DMS153 treated with DMSO at 0.1 percent for 48 hours (cell line): ENCODE measurements at regions not wholly inside any gene's neighbourhood (a gene's known extent, or its start where the extent isn't known, plus 50 kb on each side); places are given as distances from the start of the nearest gene placed in this dataset.

Experiments
- DNase-seq: peaks from one replicate; lab custom pipeline; 2025; ENCODE audit not compliant: unreplicated experiment; lab: John Stamatoyannopoulos, UW

GRCh38 chr9:13568841-13569601 is 289.5 kb upstream of the MPDZ start:
- DNase-seq, result peak; percentile 64

- DNase-seq, result no peak
Measured at GRCh38 chr9:13568405-13568804, 288.9 kb upstream of the MPDZ start.

DNA sequence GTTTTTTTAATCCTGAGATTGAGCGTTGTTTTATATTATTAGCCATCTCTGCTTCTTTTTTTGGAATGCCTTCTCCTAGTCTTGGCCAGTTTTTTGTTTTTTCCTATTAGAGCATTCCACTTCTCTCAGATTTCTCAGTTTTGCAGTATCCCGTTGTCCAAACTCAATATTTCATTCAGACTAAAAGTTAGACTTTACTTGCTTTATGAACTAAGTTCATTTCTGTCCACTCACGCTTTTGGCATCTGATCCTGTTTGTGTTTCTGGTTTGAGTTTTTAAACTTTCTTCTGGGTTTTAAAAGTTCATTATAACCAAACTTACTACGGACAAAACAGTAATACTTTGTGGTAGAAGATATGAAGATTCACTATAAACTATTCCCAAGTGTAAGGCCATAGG is 288.3 kb upstream of the MPDZ start:
- DNase-seq, result no peak

DNA sequence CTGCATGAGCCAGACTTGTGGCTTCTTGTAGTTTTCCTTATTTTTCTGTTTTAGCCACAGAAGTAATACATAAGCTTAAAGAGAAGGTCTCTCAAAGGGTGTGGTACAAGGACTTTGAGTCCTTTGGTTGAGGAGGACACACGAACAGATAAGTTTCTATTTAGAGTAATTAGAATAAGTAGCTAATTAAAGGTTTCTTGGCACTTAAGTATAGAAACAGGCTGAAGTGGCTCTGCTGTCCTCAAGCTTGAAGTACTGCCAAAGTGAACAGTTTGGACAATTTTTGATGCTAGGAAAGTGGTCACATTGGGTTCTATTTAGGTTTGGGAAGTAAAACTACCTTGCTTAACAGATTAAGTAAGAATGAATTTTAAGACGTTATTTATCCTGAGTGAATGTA is 278.3 kb upstream of the MPDZ start:
- DNase-seq, result no peak

DNA sequence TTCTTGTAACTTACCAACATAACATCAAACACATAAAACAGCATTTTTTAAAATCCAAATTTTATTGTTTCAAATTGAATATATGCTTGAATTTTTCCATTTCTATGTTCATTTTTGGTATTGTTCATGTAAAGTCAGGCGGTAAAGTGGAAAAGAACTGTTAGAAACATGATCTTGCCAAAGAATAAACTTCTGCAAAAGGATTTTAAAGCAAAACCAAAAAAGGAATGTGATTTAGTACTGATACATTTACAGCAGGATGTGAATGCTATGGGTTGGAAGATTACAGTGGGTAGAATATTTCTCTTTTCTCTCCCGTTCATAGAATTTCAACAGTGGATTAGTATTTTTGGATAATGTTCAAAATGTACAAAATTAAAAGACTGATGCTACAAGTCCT is 277.2 kb upstream of the MPDZ start:
- DNase-seq, result no peak

DNA sequence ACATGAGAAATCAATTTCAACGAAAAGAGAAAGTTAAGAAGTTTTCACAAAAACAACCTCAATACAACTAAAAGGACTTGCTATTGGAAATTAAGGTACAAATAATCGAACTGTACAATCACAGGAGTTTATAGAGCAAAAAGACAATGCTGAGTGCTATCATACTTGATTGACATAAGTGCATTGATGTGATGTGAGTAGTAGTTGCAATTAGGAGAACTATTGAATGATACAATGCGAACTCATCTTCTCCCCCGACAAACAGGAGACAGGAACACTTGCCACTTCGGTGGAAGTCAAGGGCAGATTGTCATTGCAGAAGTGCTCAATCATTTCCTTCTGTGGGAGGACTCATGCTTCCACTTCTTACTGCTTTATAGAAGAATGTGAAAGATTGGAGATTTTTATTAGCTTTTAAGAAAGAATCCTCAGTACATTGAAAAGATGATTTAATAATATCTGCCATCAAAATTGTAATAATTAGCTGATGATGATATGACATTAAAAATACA is 276.6 kb upstream of the MPDZ start:
- peak; percentile 52 for DNase-seq

DNA sequence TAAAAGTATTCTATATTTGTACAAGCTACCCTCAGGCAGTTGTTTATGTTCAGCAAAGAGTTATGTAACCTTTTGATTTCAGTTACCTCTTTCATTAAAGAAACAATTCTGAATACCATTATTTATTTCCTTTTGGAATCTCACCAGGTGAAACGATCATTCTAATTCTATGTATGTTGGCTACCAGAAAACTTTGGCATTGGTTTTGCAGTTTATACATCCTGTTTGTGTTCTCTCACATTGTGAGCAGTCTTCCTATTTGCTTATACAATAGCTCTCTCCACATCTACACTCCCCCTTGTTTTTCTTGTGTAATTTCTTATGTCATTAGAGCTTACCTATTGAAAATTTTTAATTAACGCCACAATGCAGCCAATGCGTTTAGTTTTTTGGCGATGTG is 276.0 kb upstream of the MPDZ start:
- peak; percentile 67 for DNase-seq

DNA sequence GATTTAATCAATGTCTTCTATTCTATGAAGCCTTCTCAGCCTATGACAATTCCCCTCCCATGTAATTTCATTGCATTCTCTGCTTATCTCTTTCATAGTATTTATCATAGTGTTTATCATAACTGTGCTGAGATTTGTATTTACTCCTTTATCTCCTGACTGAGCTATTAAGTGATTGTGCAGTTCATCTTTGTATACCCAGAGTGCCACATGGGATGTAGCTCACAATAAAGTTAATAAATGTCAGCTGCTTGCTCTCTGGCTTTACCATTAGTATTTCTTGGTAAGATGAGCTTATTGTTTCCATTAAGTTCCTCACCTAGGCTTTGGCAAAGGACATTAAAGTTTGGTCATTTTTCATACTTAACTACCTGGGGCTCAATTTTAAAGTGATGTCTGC is 275.1 kb upstream of the MPDZ start:
- DNase-seq, result peak; percentile 67

- DNase-seq, result peak; percentile 98
Measured at GRCh38 chr9:13552606-13553215, 273.2 kb upstream of the MPDZ start.

DNA sequence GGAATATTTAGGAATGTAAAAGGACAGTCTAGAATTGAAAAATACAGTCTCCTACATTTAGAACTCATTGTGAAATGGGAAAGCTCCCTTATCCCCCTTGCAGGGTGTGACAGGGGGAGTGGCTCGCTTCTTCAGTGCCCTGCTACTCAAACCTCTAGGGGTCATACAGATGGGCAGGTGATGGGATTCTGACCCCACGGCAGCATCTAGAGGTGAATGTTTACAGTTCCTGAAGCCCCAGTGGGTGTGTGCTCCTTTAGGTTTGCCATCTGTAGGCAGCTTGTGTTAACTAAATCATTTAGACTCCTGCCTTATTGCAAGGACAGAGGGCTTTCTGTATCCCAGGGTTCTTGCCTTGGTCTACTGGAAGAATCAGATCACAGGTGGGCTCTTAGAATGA is 271.0 kb upstream of the MPDZ start:
- no peak for DNase-seq

DNA sequence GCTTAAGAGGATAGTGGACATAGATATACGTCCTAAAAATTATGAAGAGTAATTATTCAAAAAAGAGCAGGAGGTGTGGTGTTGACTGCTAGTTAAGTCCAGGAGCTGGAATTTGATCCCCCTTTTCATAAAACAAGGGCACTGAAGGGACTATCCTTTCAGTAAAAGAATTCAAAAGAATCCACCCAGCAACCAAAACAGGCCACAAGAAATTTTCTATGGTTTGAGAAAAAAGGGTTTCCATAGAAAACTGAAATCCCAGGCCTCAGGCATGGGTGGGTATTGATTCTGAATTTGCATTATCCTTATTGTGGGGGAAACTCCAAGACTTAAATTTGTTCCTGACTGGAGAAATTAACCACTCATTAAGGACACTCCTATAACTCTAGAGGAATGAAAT is 269.0 kb upstream of the MPDZ start:
- no peak for DNase-seq

GRCh38 chr9:13535141-13535540 is 255.6 kb upstream of the MPDZ start:
- no peak for DNase-seq

DNA sequence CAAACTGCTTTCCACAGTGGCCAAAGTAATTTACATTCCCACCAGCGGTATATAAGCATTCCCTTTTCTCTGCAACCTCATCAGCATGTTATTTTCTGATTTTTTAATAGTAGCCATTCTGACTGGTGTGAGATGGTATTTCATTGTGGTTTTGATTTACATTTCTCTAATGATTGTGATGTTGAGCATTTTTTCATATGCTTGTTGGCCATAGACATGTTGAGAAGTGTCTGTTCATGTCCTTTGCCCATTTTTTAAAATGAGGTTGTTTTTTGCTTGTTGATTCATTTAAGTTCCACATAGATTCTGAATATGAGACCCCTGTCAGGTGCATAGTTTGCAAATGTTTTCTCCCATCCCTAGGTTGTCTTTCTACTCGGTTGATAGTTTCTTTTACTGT is 254.5 kb upstream of the MPDZ start:
- no peak for DNase-seq

- DNase-seq, result no peak
Measured at GRCh38 chr9:13532407-13532806, 252.9 kb upstream of the MPDZ start.

- DNase-seq, result peak; percentile 38
Measured at GRCh38 chr9:13529321-13530104, 250.0 kb upstream of the MPDZ start.

DNA sequence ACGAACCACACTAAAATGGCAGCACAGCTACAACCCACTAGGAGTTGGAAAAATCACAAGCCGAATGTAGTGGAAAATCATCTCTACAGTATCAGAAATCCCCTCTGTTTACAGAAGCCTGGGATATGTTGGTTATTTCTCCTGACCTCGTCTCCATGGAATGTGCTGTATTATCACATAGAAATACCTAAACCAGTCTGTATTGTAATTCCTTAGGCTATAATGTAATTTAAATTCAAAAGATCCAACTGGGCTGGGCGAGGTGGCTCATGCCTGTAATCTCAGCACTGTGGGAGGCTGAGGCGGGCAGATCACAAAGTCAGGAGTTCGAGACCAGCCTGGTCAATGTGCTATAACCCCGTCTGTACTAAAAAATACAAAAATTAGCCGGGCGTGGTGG is 244.8 kb upstream of the MPDZ start:
- no peak for DNase-seq

GRCh38 chr9:13520069-13520468 is 240.6 kb upstream of the MPDZ start:
- no peak for DNase-seq

- peak; percentile 88 for DNase-seq
Measured at GRCh38 chr9:13513716-13514444, 234.4 kb upstream of the MPDZ start.

GRCh38 chr9:13513286-13513685 is 233.8 kb upstream of the MPDZ start:
- DNase-seq, result no peak

DNA sequence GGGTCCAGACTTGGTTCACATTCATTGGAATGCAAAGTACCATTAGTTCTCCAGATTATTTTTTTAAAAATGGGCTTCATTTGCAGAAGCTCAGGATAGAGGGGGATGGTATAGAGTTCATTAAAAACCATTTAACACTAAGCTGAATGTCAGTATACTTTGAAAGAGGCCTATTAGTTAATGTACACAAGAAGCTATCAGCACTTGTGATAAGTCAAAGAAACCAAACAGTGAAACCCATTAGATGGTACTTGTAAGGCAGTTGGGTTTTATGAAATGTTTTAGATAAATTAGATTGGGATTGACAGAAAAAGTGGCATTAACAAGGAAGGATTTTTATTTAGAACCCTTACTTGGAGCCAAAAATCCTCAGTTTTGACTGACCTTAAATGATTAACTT is 229.2 kb upstream of the MPDZ start:
- DNase-seq, result no peak

GRCh38 chr9:13508086-13508485 is 228.6 kb upstream of the MPDZ start:
- DNase-seq, result no peak
